ENCODE measurements at regions not wholly inside any gene's neighbourhood (a gene's known extent, or its start where the extent isn't known, plus 50 kb on each side); places are given as distances from the start of the nearest gene placed in this dataset.
"Not testable (repeated sequence)": the region's sequence is repeated elsewhere in the genome, so short reads cannot be mapped to it uniquely, and the experiment has no call there.

- DNase-seq = no peak
Observed at GRCh38 chr6:130558131-130558530, 192.3 kb downstream of the TMEM200A start.

DNA sequence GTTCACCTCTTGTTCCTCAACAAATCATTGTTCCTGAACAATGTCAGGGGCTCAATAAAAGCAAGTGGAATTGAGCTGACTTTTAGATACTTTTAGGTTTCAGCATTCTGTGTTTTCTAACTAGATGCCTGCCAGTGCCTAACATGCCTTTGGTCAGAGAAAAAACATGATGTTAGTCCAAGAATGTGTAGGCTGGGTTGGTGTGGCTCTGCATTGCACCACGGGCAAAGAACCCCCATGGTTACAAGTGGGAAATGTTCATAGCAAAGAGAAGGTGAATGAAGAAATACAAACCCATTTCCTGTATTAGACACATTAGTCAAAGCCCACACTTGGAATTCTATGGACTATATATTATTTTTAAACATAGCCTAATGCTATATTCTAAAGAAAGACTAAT, 193.3 kb downstream of the TMEM200A start:
- no peak for DNase-seq

DNA sequence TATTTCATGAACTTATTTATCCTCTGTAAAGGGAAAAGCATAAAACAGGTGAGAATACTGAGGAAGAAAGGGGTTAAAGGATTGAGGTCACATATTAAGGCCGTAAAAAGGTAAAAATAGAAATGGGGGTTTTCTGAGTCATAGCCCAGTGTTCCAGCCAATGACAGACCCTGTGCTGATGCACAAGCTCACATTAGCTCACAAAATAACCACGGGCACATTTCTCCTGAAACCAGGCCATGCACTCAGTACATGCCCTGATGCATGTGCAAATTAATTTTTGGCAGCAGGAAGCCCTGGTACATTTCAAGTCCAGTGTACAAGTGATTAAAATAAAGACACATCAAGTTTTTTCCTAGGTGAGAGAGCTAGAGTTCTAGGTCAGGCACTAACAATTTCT, 194.4 kb downstream of the TMEM200A start:
- DNase-seq = no peak

- not testable (repeated sequence) for DNase-seq
Observed at GRCh38 chr6:130561159-130561558, 195.3 kb downstream of the TMEM200A start.

DNA sequence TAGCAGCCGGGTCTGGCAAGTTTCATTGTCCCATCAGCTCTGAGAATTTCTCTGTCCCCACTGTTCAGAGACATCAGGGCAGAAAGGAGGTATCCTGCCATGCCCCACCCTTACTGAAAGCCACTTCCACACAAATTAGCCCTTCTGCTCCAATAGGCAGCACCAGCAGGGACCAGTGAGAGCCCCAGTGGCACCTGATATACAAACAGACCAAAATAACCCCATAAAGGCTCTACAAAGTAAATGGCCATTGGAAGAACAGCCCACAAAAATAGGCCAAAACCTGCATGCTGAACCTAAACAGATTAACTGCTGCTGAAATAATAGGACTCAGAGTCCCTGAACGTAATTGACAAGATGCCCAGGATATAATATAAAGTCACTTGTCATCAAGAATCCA, 199.9 kb downstream of the TMEM200A start:
- no peak for DNase-seq

DNA sequence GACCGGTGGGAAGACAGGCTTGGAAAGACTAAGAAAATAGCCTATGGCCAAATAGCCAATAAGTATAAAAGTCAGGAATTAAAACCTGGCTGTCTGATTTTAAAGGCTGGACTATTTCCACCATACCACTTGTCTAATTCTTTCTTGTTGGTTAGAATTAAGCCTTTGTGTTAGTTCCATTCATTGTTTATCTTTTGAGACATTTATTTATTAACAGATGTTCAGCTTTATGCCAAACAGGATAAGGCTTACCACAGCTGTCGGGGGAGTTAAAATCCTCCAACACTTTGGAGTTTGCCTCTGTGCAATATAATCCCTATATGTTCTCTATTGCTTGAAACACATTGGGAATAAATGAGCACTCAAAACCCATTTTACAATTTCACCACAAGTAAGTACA, 208.3 kb downstream of the TMEM200A start:
- DNase-seq = no peak

DNA sequence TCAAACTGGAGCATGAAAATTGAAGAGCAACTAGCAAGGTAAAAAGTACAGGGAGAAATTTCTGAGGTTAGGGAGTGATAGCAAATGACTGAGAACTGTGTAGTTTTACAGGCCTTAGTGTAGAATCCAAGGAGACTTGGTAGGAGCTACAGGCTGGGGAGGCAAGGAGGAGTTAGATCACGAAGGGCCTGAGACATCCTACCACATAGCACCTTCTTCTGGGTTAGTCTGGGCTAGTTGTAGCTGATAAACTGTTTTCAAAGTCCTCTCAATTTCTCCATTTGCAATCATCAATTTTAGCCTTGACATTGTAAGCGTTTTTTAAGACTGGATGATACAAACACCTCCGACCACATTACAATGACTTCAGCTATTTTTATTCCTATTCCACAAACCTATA, 209.7 kb downstream of the TMEM200A start:
- DNase-seq = no peak

GRCh38 chr6:130575971-130576370, 210.2 kb downstream of the TMEM200A start:
- DNase-seq = peak; percentile 53

DNA sequence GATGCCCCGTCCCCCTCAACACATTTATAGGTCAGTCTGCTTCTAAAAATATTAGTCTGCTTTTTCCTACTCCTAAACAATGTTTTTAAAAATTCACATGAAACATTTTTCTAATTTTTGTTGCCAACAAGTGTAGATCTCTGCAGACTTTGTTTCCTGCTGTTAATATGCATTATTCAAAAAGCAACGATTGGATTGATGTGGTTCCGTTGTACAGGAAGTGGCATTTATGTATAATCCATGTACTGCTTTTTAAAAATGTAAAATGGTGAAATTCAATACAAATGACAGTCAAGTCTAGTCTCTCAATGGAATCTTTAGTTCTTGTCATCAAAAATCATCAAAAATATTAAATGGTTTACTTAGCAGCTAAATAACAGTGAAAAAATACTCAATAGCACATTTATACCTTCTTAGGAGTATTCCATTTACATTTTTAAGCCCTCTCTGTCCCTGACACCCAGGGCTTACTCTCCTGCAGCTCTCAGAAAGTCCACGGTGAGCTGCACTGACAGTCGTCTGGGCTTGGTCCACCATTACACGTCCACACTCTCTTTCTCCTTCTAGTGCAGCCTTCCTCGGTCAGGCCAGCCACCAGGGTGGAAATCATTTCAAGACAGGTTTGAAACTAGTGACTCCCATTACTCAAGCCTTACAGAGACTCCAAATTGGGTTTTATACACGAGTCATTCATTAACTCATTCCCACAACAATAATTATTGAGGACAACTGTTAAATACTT, 211.5 kb downstream of the TMEM200A start:
- no peak for DNase-seq

GRCh38 chr6:130578713-130579112, 212.9 kb downstream of the TMEM200A start:
- no peak for DNase-seq

DNA sequence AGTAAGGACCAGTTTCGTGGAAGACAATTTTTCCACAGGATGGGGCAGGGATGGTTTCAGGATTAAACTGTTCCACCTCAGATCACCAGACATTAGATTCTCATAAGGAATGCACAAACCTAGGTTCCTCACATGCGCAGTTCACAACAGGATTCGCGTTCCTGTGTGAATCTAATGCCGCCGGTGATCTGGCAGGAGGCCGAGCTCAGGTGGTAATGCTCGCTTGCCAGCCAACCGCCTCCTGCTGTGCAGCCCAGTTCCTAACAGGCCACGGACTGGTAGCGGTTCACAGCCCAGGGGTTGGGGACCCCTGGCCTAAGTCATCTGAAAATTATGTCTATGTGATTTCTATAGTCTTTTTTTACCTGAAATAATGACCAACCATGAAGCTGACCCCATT, 217.5 kb downstream of the TMEM200A start:
- DNase-seq = no peak

DNA sequence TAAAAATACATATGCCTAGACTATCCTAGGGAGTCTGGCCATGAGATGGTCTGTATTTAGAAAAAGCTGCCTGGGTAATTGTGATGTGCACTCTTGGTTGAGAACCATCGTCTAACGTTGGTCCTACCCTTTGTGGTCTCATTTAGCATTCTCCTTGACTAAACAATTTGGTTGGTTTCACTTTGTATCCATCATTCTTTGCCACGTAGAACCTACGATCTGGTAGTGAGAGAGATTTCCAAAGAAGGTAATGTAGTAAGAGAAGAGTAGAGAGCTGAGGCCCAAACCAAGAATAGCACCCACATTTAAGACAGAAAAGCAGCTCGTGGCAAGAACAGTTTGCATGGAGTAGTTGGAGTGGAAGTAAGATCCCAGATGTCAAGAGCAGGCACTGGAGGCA, 219.8 kb downstream of the TMEM200A start:
- DNase-seq = no peak

DNA sequence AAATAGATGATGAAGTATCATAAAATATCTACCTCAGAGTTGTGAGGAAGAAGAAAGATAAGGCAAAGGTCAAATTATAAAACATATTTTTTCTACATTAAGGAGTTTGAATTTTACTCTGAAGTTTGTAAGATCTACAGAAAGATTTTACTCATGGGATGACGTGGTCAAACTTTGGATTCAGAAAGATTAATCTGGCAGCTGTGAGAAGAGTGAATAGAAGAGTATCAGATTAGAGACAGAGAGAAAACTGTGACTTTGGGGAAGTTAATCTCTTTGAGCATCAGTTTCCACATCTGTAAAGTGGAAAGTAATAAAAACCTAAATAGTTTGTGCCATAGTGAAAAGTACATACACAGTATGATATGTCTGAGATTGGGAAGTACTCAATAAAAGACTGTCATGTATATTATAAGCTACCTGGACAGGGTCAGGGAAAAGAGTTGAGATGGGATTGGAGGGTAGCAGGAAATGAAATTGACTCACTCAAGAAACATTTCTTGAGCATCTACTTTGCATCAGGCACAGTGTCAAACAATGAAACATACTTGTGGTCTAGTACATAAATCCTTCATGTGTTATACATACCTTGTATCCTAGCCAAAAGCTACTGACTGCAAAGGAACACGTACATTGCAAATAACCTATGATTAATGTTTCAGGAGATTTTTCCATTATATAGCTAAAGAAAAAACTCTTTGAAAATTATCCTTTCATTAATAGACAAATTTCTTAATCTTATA, 222.1 kb downstream of the TMEM200A start:
- no peak for DNase-seq

- DNase-seq = no peak
Observed at GRCh38 chr6:130593200-130593599, 227.4 kb downstream of the TMEM200A start.

DNA sequence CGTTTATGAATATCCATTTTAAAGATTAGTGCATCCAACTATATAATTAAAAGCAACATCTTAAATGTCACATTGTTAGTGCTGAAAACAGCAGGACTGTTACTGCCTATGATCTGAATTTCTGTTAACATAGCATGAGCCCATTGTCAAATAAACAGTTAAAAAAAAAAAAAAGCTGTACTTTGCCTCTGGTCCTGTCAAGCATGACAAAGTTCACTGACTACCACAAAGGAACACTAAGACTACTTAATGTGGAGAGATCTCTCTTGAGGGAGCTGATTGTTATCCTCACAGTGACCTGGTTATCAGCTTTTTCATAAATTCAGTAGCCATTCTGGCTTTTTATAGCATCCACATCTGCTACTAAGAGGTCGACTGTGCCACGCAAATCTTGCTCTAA, 228.1 kb downstream of the TMEM200A start:
- no peak for DNase-seq

DNA sequence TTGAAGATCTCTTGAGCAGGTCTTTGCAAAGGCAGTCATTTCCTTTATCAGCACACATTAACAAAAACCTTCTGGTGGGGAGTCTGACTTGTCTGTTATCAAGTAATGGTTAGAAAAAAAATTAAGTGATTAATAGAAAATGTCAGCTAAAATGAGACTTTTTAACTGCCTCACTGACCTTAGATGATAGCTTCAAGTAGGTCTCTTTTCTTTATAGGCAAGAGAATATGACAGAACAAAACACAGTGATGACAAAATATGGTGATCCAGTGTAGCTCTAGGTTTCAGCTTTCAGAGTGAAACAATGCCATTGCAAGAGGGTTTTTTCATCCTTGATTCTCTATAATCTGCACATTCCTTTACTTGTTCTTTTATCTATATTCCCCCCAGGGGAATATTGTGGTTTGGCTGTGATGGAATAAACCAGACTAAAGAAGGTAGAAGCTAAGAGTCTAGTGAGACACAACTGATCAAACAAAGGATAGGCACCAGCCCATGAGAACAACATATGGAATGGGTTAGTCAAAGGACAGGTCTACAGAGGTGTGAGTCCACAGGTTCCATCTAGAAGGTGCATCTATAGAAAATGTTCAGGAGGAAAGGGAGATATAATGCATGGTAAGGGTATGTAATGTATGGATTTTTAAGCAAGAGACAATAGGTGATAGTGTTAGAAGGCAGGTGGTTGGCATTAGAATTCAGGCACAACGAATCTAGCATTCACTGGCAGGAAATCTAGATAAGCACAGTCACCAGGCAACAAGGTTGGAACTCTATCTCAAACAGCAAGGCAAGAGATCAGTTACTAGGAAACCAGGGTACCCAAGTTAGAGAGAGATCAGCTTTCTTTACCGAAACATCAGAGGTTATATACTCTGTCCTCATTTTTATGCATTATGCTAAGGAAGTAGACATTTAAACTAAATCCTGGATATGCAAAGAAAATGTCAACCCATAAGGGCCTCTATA, 228.9 kb upstream of the SMLR1 start:
- DNase-seq = no peak

DNA sequence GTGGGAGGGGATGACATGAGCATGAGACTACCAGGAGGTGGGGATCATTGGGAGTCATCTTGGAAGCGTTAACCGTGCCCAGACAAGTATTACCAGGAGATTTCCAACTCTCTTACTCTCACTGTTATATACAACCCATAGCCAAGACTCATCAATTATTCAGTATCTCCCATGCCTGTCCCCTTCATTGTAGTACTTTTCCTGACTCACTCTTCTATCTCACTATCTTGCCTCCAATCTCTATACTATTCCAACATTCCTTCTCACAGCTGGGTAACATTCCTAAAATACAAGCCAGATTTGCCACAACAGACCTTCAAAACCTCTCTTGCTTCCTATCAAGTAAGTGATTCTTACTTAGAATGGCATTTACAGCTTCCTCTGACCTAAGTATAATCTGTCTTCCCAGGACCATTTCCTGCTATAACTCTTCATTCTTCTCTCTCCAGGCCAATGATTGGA, 226.3 kb upstream of the SMLR1 start:
- DNase-seq = no peak

DNA sequence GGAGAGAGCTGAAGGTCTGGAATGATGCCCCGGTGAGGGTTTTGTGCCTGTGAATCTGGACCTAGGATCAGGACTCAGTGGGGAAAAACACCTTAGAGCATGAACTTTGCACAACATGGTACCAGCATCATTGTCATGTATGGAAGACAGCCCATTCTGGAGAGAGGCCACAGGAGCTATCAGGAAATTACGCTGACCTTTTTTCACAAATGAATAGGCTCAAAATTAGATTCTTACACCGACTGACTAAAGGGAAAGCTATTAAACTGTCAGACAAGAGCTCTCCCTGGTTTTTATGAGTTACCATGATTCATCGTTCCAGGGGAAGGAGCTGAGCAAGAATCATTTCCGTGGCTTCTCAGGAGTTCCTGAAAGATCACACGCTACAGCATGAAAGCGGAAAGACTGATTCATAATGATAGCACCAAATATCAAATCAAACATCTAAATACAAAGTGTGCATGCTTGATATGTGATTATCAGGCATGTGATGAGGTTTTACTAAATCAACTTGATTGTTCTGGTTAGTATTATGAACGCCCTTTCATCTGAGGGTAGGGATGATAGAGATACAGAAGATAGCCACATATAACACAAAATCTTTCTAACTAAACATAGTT, 224.9 kb upstream of the SMLR1 start:
- peak; percentile 54 for DNase-seq

GRCh38 chr6:130603391-130603790, 223.8 kb upstream of the SMLR1 start:
- DNase-seq = no peak

- no peak for DNase-seq
Observed at GRCh38 chr6:130604841-130605399, 222.3 kb upstream of the SMLR1 start.

GRCh38 chr6:130610303-130610702, 216.9 kb upstream of the SMLR1 start:
- DNase-seq = no peak

GRCh38 chr6:130611366-130611765, 215.8 kb upstream of the SMLR1 start:
- DNase-seq = no peak

Measured in stimulated activated CD4-positive, alpha-beta T cell treated with anti-CD3 and anti-CD28 coated beads, Interleukin-1b, Interleukin-23, amount 100 ng/mL, for 48 hours (primary cell).